Adrenal gland (tissue), 5 donors: ENCODE measurements at regions not wholly inside any gene's neighbourhood (a gene's known extent, or its start where the extent isn't known, plus 50 kb on each side); places are given as distances from the start of the nearest gene placed in this dataset.

Experiments
- POLR2A ChIP-seq, 2 donors: fragments of 450-650 bp; IDR thresholded peaks; one replicate each; pipeline ENCODE4 v1.6.1; 2017; ENCODE audit warnings: antibody characterized with exemption in 2 of 2, mild to moderate bottlenecking in 2 of 2, moderate library complexity in 1 of 2
- TF ChIP-seq, protein P1 (sequence below), 6 experiments: fragments of 450-650 bp in 4 of 6; fragments of 200-600 bp in 2 of 6; sonication (generic) in 1 of 6; IDR thresholded peaks; 1 replicate in 5 of 6; 2 replicates in 1 of 6; pipeline versions ENCODE4 v1.5.1 to v1.8.0; 2016 to 2021; ENCODE audit warnings: antibody characterized with exemption in 6 of 6, mild to moderate bottlenecking in 2 of 6, moderate library complexity in 1 of 6
- donor health status: DM: no; HTN: no; CAD: no.

GRCh38 chr9:99479929-99480328 lies 257.8 kb downstream of the SEC61B start:
- TF ChIP-seq POLR2A (IDR thresholded peaks at IDR 0.05): no peak
- TF ChIP-seq, protein P1, sequence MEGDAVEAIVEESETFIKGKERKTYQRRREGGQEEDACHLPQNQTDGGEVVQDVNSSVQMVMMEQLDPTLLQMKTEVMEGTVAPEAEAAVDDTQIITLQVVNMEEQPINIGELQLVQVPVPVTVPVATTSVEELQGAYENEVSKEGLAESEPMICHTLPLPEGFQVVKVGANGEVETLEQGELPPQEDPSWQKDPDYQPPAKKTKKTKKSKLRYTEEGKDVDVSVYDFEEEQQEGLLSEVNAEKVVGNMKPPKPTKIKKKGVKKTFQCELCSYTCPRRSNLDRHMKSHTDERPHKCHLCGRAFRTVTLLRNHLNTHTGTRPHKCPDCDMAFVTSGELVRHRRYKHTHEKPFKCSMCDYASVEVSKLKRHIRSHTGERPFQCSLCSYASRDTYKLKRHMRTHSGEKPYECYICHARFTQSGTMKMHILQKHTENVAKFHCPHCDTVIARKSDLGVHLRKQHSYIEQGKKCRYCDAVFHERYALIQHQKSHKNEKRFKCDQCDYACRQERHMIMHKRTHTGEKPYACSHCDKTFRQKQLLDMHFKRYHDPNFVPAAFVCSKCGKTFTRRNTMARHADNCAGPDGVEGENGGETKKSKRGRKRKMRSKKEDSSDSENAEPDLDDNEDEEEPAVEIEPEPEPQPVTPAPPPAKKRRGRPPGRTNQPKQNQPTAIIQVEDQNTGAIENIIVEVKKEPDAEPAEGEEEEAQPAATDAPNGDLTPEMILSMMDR (IDR thresholded peaks at IDR 0.05): no peak
